Prostate gland (tissue), 2 donors: ENCODE measurements at regions not wholly inside any gene's neighbourhood (a gene's known extent, or its start where the extent isn't known, plus 50 kb on each side); places are given as distances from the start of the nearest gene placed in this dataset.

Experiments used
- POLR2A ChIP-seq: fragments of 450-650 bp; IDR thresholded peaks from one replicate; pipeline ENCODE4 v1.6.1; 2016; ENCODE audit warnings: antibody characterized with exemption, mild to moderate bottlenecking
- POLR2AphosphoS5 ChIP-seq: sonication (generic); formaldehyde crosslinking; IDR thresholded peaks from one replicate; pipeline ENCODE4 v1.6.1; 2017; ENCODE audit warnings: antibody characterized with exemption
- TF ChIP-seq, protein P1 (sequence below), 4 experiments: fragments of 200-600 bp in 2 of 4; fragments of 450-650 bp in 2 of 4; sonication (generic) in 2 of 4; IDR thresholded peaks; 1 replicate in 3 of 4; 2 replicates in 1 of 4; pipeline ENCODE4 v1.5.1; 2016 to 2019; ENCODE audit warnings: antibody characterized with exemption in 4 of 4, mild to moderate bottlenecking in 2 of 4, moderate library complexity in 2 of 4

DNA sequence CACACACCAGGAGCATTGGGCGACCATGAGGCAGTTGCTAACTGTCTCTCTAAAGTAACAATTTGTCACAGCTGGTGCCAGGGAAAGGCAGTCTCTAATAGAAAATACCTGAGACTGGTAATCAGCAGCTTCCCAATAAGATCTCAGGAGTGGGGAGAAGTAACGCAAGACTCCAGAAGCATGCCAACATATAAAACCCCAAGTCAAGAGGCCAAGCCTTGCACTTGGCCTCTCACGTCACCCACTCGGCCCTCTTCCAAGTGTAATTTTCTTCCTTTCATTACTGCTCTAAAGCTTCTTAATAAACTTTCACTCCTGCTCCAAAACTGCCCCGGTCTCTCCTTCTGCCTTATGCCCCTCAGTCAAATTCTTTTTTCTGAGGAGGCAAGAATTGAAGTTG lies 455.6 kb upstream of the ACVR2A start:
- TF ChIP-seq, protein P1, sequence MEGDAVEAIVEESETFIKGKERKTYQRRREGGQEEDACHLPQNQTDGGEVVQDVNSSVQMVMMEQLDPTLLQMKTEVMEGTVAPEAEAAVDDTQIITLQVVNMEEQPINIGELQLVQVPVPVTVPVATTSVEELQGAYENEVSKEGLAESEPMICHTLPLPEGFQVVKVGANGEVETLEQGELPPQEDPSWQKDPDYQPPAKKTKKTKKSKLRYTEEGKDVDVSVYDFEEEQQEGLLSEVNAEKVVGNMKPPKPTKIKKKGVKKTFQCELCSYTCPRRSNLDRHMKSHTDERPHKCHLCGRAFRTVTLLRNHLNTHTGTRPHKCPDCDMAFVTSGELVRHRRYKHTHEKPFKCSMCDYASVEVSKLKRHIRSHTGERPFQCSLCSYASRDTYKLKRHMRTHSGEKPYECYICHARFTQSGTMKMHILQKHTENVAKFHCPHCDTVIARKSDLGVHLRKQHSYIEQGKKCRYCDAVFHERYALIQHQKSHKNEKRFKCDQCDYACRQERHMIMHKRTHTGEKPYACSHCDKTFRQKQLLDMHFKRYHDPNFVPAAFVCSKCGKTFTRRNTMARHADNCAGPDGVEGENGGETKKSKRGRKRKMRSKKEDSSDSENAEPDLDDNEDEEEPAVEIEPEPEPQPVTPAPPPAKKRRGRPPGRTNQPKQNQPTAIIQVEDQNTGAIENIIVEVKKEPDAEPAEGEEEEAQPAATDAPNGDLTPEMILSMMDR (IDR thresholded peaks at IDR 0.05) = no peak
- TF ChIP-seq POLR2A (no peak), POLR2AphosphoS5 (no peak)
